ENCODE measurements at regions not wholly inside any gene's neighbourhood (a gene's known extent, or its start where the extent isn't known, plus 50 kb on each side); places are given as distances from the start of the nearest gene placed in this dataset.

- no TSS peak for BruUV-seq (replicated peaks)
- H3K79me2 ChIP-seq (ENCODE audit: insufficient read depth, low read depth, low read length), result no peaks in the 10 kb centered on the region
- intact Hi-C loops (cut with micrococcal nuclease; ENCODE audit: unreplicated experiment), result no loop called here
- H3K4me1 ChIP-seq (ENCODE audit: insufficient read depth, low read length, poor library complexity, severe bottlenecking), result no peaks in the 10 kb centered on the region
- no peak overlapping the region for H3K4me3 ChIP-seq (ENCODE audit: low read depth, low read length, poor library complexity, severe bottlenecking)
- no peaks in the 10 kb centered on the region for H3K36me3 ChIP-seq (ENCODE audit: insufficient read depth, low read length)
- no peak overlapping the region for H3K27ac ChIP-seq (ENCODE audit: low read depth, low read length, poor library complexity, severe bottlenecking)
- TF ChIP-seq EZH2phosphoT487 (IDR thresholded peaks at IDR 0.05; ENCODE audit: borderline replicate concordance, low read depth, low read length) (no peak), CTCF (conservative IDR thresholded peaks at IDR 0.05; ENCODE audit: low read length) (no peak)
- H3K9me3 ChIP-seq (ENCODE audit: low read length), result no peaks in the 10 kb centered on the region
- ChIA-PET CTCF (ENCODE audit: unreplicated experiment) (no interaction called here), POLR2A (interaction anchor here (0.6 to 0.7 kb wide), 2 partner anchors 101 to 899 kb away, joined by 3 read pairs; no protein-coding TSS in a partner anchor)
- no peaks in the 10 kb centered on the region for H4K20me1 ChIP-seq (ENCODE audit: insufficient read depth, low read length)
- DNase-seq (ENCODE audit: low spot score), result no peak
- no peaks in the 10 kb centered on the region for H3K9me2 ChIP-seq (ENCODE audit: insufficient read depth, low read length)
- H3K4me2 ChIP-seq (ENCODE audit: low read length), result no peak overlapping the region
- H2AFZ ChIP-seq (ENCODE audit: low read length), result no peak overlapping the region
Observed at GRCh38 chr12:5195691-5196090, 152.0 kb downstream of the KCNA5 start.

- Histone ChIP-seq H3K9me2 (ENCODE audit: insufficient read depth, low read length) (no peaks in the 10 kb centered on the region), H3K27ac (ENCODE audit: low read depth, low read length, poor library complexity, severe bottlenecking) (no peak overlapping the region), H3K9me3 (ENCODE audit: low read length) (no peaks in the 10 kb centered on the region), H3K36me3 (ENCODE audit: insufficient read depth, low read length) (no peaks in the 10 kb centered on the region), H3K4me3 (ENCODE audit: low read depth, low read length, poor library complexity, severe bottlenecking) (no peak overlapping the region), H3K4me1 (ENCODE audit: insufficient read depth, low read length, poor library complexity, severe bottlenecking) (no peaks in the 10 kb centered on the region), H3K4me2 (ENCODE audit: low read length) (no peak overlapping the region), H3K79me2 (ENCODE audit: insufficient read depth, low read depth, low read length) (no peaks in the 10 kb centered on the region), H4K20me1 (ENCODE audit: insufficient read depth, low read length) (no peaks in the 10 kb centered on the region), H2AFZ (ENCODE audit: low read length) (no peak overlapping the region)
- ChIA-PET POLR2A (no interaction called here), CTCF (ENCODE audit: unreplicated experiment) (no interaction called here)
- no TSS peak for BruUV-seq (replicated peaks)
- no peak for DNase-seq (ENCODE audit: low spot score)
- intact Hi-C loops (cut with micrococcal nuclease; ENCODE audit: unreplicated experiment), result no loop called here
- no peak for TF ChIP-seq EZH2phosphoT487 (IDR thresholded peaks at IDR 0.05; ENCODE audit: borderline replicate concordance, low read depth, low read length)
- TF ChIP-seq CTCF (conservative IDR thresholded peaks at IDR 0.05; ENCODE audit: low read length), result no peak
Observed at GRCh38 chr12:5197131-5197530, 153.5 kb downstream of the KCNA5 start.

GRCh38 chr12:5197656-5198055, 154.0 kb downstream of the KCNA5 start:
- Histone ChIP-seq H3K9me3 (ENCODE audit: low read length) (no peaks in the 10 kb centered on the region), H2AFZ (ENCODE audit: low read length) (no peak overlapping the region), H3K79me2 (ENCODE audit: insufficient read depth, low read depth, low read length) (no peaks in the 10 kb centered on the region), H3K9me2 (ENCODE audit: insufficient read depth, low read length) (no peaks in the 10 kb centered on the region), H3K4me3 (ENCODE audit: low read depth, low read length, poor library complexity, severe bottlenecking) (no peak overlapping the region), H4K20me1 (ENCODE audit: insufficient read depth, low read length) (no peaks in the 10 kb centered on the region), H3K27ac (ENCODE audit: low read depth, low read length, poor library complexity, severe bottlenecking) (no peak overlapping the region), H3K4me1 (ENCODE audit: insufficient read depth, low read length, poor library complexity, severe bottlenecking) (no peaks in the 10 kb centered on the region), H3K36me3 (ENCODE audit: insufficient read depth, low read length) (no peaks in the 10 kb centered on the region), H3K4me2 (ENCODE audit: low read length) (no peak overlapping the region)
- no peak for DNase-seq (ENCODE audit: low spot score)
- no TSS peak for BruUV-seq (replicated peaks)
- CTCF ChIA-PET (ENCODE audit: unreplicated experiment), result no interaction called here
- intact Hi-C loops (cut with micrococcal nuclease; ENCODE audit: unreplicated experiment), result no loop called here
- TF ChIP-seq CTCF (conservative IDR thresholded peaks at IDR 0.05; ENCODE audit: low read length), result no peak
- POLR2A ChIA-PET, result no interaction called here

Data from OCI-LY7 (cell line).